ENCODE measurements at regions not wholly inside any gene's neighbourhood (a gene's known extent, or its start where the extent isn't known, plus 50 kb on each side); places are given as distances from the start of the nearest gene placed in this dataset.

DNA sequence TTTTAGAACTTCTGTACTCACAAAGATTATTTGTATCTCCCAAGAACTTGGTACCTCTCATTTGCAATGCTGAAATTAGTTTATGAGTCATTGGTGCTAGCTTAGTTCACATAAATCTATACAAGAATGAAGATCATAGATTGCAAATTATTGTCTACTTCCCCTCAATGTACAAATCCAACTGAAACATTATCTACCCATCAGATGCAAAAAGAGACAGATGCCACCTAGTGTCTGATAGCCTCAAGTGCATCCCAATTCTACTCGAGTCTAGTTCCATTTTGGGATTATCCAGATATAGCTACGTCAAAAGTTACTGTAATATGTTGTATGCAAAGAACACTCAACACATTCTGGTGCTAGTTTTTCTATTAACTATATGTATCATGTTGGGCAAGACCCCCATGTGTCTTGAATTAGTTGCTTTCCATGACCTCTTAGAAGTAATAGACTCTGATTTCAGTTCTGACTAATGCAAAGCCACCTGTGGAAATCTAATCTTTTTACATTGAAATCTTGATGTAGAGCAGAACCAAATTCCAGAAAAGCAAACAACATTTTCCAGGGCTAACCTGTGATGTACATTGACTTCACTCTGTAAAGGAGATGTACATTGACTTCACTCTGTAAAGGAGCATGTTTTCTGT lies 210.0 kb downstream of the RBM43 start:
- no peak overlapping the region for H3K27ac Mint-ChIP-seq
- intact Hi-C loops (cut with micrococcal nuclease): loop anchor here (1.0 kb wide), 1 partner anchor 1454 kb away; no protein-coding TSS in a partner anchor
- no peaks in the 10 kb centered on the region for H3K36me3 Mint-ChIP-seq (ENCODE audit: low read depth)
- H3K4me1 Mint-ChIP-seq (ENCODE audit: low read depth): peaks cover 1% of the 10 kb centered on the region
- no peaks in the 10 kb centered on the region for H3K9me3 Mint-ChIP-seq
- H3K4me3 Mint-ChIP-seq: no peak overlapping the region
- peaks cover 2% of the 10 kb centered on the region for H3K27me3 Mint-ChIP-seq

DNA sequence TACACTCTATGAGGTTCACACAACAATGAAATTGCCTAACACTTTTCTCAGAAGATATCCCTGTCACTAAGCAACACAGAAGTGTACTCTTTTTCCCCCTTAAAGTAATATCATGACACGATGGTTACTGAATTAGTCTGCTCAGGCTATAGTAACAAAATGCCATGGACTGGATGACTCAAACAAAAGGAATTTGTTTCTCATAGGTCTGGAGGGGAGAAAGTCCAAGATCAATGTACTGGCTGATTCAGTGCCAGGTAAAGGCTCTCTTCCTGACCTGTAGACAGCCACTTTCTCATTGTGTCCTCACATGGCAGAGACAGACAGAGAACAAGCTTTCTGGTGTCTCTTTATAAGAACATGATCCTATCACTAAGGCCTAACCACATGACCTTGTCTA lies 211.9 kb downstream of the RBM43 start:
- Mint-ChIP-seq H3K27ac (no peak overlapping the region), H3K4me1 (ENCODE audit: low read depth) (no peaks in the 10 kb centered on the region), H3K27me3 (peaks cover 2% of the 10 kb centered on the region), H3K36me3 (ENCODE audit: low read depth) (no peaks in the 10 kb centered on the region), H3K9me3 (no peaks in the 10 kb centered on the region), H3K4me3 (no peak overlapping the region)
- intact Hi-C loops (cut with micrococcal nuclease): no loop called here

DNA sequence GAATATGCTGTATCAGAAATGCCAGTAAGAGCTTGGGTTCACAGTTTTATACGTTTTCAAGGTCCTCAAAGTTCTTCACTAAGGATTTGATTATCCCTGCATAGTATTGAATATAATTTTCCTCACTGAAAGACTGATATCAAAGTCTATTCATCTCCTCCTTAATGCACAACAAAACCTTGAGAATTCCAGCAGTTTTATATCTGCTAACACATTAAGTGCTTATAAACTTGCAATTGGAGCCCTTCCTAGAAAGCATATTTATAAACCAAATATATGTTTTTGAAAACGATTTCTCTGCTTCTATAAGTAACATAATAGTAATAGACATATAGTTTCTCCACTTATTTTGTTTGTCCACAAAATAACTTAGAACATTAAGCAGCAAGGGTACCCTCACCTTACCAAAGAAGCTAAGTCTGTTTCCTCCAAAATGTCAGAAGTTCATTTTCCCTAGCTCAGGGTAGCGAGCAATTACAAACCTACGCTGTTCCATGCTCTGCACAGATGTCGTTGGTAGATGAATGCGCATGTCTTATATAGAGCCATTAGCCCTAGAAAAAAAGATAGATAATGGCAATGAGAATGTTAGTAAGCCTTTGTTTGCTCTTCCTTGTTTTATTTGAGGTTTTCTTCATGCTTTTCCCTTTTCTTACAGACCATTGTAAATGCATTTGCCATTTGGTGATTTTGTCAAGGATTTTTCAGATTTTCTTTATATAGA lies 213.2 kb downstream of the RBM43 start:
- Mint-ChIP-seq H3K27ac (no peak overlapping the region), H3K36me3 (ENCODE audit: low read depth) (no peaks in the 10 kb centered on the region), H3K4me3 (no peak overlapping the region), H3K27me3 (peaks cover 2% of the 10 kb centered on the region), H3K4me1 (ENCODE audit: low read depth) (no peaks in the 10 kb centered on the region), H3K9me3 (no peaks in the 10 kb centered on the region)
- intact Hi-C loops (cut with micrococcal nuclease): no loop called here

DNA sequence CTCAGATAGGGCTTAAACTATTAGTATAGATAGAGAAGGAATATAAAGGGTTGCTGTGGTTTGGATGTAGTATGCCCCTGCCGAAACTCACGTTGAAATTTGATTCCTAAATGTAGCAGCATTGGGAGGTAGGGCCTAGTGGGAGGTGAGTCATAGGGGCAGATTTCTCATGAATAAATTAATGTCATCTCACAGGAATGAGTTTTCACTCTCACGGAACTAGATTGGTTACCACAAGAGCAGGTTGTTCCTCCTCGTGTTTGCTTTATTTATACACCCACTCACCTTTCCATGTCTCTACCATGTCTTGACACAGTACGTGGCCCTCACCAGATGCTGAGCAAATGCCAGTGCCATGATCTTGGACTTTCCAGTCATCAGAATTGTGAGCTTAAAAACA lies 218.2 kb downstream of the RBM43 start:
- Mint-ChIP-seq H3K27me3 (no peaks in the 10 kb centered on the region), H3K27ac (no peak overlapping the region), H3K4me1 (ENCODE audit: low read depth) (no peaks in the 10 kb centered on the region), H3K4me3 (no peak overlapping the region), H3K36me3 (ENCODE audit: low read depth) (no peaks in the 10 kb centered on the region), H3K9me3 (no peaks in the 10 kb centered on the region)
- intact Hi-C loops (cut with micrococcal nuclease): no loop called here

DNA sequence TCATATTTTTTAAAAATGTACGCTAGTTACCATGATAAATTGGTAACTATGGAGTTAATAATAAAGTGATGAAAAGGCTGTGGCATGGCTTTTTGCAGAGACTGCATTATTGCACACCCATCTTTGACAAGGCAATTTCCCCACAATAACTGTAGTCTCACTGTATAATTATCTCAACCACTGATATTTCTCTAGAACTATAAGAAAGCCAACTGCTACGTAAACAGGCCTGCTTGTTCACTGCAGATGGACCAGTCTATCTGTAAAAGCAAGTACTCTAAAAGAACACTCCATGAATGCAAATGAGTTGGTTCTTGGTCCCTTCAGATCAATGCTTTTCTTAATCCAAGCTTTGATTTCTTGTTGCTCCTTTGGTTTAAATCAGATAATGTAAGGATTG lies 218.7 kb downstream of the RBM43 start:
- Mint-ChIP-seq H3K9me3 (no peaks in the 10 kb centered on the region), H3K27me3 (no peaks in the 10 kb centered on the region), H3K36me3 (ENCODE audit: low read depth) (no peaks in the 10 kb centered on the region), H3K4me1 (ENCODE audit: low read depth) (no peaks in the 10 kb centered on the region), H3K4me3 (no peak overlapping the region), H3K27ac (no peak overlapping the region)
- intact Hi-C loops (cut with micrococcal nuclease): no loop called here

DNA sequence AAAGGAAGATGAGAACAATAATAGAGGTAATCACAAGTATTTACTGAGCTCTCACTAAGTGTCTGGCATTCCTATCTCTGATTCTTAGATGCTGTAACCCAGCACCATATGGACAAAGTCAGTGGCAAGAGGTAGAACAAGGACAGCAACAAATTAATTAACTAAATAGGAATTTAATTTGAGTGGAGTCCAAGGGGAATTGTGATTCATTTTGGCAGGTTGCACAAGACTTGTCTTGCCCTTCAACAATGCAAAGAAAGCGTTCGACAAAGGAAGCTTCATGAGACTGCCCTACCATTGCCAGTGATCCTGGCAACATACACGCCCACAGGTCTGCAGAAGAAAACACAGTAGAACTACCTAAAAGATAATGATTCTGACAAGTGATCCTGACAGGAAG lies 221.6 kb downstream of the RBM43 start:
- H3K4me3 Mint-ChIP-seq: no peak overlapping the region
- no peaks in the 10 kb centered on the region for H3K36me3 Mint-ChIP-seq (ENCODE audit: low read depth)
- no peaks in the 10 kb centered on the region for H3K27me3 Mint-ChIP-seq
- no peaks in the 10 kb centered on the region for H3K4me1 Mint-ChIP-seq (ENCODE audit: low read depth)
- no peak overlapping the region for H3K27ac Mint-ChIP-seq
- intact Hi-C loops (cut with micrococcal nuclease): no loop called here
- H3K9me3 Mint-ChIP-seq: no peaks in the 10 kb centered on the region

DNA sequence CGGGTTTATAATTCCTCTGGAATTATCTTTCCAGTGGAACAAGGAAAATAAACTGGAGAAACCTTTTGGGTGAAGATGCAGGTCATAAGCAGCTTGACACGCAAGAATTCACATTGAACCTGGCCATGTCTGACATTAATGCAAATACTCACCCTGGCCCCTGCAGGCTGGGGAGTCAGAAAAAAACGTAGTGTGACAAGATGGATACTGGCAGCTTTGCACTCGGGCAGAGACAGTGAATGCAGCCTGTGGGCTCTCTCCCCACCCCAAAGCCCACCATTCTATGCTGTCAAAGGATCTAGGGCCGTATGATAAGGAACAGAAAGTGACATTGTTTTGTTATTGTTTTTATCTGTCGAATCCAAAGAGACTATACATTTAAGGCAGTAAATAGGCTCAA lies 223.1 kb downstream of the RBM43 start:
- no peaks in the 10 kb centered on the region for H3K9me3 Mint-ChIP-seq
- intact Hi-C loops (cut with micrococcal nuclease): no loop called here
- H3K27me3 Mint-ChIP-seq: peaks cover 2% of the 10 kb centered on the region
- H3K36me3 Mint-ChIP-seq (ENCODE audit: low read depth): no peaks in the 10 kb centered on the region
- H3K4me3 Mint-ChIP-seq: no peak overlapping the region
- H3K27ac Mint-ChIP-seq: no peak overlapping the region
- no peaks in the 10 kb centered on the region for H3K4me1 Mint-ChIP-seq (ENCODE audit: low read depth)

DNA sequence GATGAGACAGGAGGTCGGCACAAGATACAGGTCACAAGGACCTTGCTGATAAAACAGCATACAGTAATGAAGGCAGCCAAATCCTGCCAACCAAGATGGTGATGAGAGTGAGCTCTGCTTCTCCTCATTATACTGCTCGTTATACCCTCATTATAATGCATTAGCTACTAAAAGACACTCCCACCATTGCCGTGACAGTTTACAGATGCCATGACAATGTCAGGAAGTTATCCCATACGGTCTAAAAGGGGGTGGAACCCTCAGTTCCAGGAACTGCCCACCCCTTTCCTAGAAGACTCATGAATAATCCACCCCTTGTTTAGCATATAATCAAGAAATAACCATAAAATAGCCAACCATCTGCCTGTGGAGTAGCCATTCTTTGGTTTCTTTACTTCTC lies 224.2 kb downstream of the RBM43 start:
- Mint-ChIP-seq H3K4me1 (ENCODE audit: low read depth) (no peaks in the 10 kb centered on the region), H3K27me3 (peaks cover 2% of the 10 kb centered on the region)
- intact Hi-C loops (cut with micrococcal nuclease): no loop called here

DNA sequence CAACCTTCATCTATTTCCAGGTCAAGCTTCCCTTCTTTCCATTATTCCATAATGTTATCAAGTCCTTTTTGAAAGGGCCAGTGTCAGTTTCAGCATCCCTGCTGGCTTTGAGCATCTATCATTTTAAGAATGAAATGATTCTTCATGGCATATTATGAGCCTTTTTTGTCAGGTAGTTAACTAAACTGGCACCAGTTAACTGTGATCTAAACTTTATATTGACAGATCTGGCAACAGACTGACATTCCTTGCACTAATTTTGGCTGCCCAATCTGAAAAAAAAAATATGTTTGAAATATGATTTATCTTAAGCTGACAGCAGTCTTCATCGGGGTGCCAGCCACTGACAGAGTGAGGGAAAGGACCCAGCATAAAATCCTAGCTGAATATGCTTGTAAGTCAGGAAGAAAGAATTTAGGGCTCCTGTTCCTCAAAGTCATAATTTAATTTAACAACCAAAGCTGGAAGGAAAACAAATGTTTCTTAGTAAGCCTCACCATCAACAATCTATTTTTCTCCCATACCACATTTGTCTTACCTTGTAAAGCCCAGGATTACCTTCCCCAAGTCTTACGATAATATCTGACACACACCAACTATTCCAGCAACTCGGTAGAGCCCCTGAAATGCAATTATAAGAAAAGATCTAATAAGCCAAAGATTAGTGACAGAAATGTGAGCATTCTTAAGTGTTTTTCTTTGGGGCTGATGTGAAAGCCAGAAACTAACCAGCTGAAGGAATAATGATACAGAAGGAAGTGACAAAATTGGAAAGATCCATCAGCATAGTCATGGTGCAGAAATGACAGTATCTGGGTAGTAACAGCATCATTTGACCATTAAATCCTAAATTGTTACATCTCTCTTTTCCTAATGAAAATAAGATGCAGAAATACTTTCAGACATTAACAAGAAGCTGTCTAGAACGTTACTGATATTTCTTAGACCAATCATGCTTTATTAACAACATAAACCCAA lies 228.1 kb downstream of the RBM43 start:
- intact Hi-C loops (cut with micrococcal nuclease): no loop called here
- Mint-ChIP-seq H3K9me3 (no peaks in the 10 kb centered on the region), H3K36me3 (ENCODE audit: low read depth) (no peaks in the 10 kb centered on the region), H3K4me3 (no peak overlapping the region), H3K27ac (no peak overlapping the region), H3K27me3 (peaks cover 2% of the 10 kb centered on the region), H3K4me1 (ENCODE audit: low read depth) (no peaks in the 10 kb centered on the region)

More for the DNA sequence above, 224.2 kb downstream of the RBM43 start:
- Mint-ChIP-seq H3K27ac (no peak overlapping the region), H3K36me3 (ENCODE audit: low read depth) (no peaks in the 10 kb centered on the region), H3K4me3 (no peak overlapping the region), H3K9me3 (no peaks in the 10 kb centered on the region)

DNA sequence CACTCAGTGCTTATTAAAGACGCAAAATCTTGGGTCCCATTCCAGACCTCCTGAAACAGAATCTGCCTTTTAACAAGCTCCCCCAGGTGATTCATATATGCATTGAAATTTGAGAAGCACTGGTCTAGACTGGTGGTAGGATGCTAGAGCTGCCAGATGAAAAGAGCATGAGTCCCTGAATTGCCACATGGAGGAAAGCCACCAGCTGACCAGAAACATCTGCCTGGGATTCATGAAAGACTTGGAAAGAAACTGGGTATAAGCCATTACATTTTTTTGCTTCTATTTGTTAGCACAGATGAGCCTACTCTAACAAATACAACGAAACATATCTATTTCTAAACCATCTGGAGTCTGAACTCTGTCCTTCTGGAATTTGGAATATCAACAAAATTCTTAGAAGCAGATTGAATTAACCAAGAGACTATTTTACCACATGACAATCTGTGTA lies 228.9 kb downstream of the RBM43 start:
- H3K4me1 Mint-ChIP-seq (ENCODE audit: low read depth): no peaks in the 10 kb centered on the region
- intact Hi-C loops (cut with micrococcal nuclease): no loop called here
- H3K27ac Mint-ChIP-seq: no peak overlapping the region
- H3K27me3 Mint-ChIP-seq: peaks cover 2% of the 10 kb centered on the region
- no peak overlapping the region for H3K4me3 Mint-ChIP-seq
- H3K36me3 Mint-ChIP-seq (ENCODE audit: low read depth): no peaks in the 10 kb centered on the region
- H3K9me3 Mint-ChIP-seq: no peaks in the 10 kb centered on the region

DNA sequence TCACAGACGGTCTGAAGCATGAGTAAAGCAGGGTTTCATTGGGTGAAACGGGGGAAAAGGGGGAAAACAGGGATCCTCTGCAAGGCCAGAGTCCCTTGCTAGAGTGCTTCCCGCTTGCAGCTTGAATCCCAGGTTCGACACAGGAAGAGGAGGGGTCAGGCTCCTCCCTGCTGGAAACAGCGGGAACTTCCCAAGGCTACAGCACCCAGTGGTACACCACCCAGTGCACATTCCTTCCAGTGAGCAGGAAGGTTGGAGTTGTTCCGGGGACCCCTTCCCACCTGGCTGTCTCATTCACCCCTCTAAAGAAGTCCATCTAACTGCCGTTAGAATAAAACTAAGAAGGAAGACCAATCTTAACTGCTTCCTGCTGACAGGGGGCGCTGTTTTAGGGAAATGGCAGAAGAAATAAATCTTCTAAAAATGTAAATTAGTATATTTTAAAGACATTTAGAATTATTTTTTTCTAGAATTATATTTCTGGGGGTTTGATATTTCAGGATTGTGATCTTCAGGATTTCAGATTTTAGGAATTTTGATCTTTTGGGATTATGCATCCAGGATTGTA lies 230.9 kb downstream of the RBM43 start:
- H3K27me3 Mint-ChIP-seq: peaks cover 2% of the 10 kb centered on the region
- no peaks in the 10 kb centered on the region for H3K4me1 Mint-ChIP-seq (ENCODE audit: low read depth)
- no peak overlapping the region for H3K4me3 Mint-ChIP-seq
- H3K36me3 Mint-ChIP-seq (ENCODE audit: low read depth): no peaks in the 10 kb centered on the region
- intact Hi-C loops (cut with micrococcal nuclease): no loop called here
- H3K27ac Mint-ChIP-seq: no peak overlapping the region
- no peaks in the 10 kb centered on the region for H3K9me3 Mint-ChIP-seq

DNA sequence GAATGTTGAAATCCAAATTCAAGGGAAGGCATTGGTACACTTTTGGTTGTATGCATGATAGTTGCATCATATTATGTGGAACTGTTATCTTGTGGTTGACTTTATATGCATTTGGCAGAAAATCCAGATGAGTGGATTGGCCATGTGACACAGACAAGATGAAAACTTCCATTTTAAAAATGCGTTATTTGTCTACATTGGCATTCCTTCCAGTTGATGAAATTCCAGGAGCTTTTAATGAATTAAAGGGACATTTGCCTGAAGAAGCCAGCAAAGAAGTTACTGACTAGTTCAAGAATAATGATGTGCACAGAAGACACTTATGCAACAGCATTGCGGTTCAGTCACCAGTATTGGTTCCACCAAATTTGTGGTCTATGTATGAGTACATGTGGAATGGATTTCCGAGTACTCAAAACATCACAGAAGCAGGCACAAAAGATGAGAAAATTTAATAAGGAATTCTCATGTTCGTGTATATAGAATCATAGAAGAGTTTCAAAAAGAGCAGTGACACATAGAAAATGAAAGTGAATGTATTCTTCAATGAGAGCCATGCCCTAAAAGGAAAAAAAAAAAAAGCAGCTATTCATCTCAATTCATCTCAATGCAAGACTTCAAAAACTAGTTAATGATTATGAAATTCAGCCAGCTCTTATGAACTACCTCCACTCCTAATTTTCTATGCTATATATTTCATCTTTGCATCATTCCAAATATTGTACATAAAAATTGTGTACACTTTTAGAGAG lies 232.1 kb downstream of the RBM43 start:
- H3K36me3 Mint-ChIP-seq (ENCODE audit: low read depth): no peaks in the 10 kb centered on the region
- H3K4me3 Mint-ChIP-seq: no peak overlapping the region
- no peaks in the 10 kb centered on the region for H3K27me3 Mint-ChIP-seq
- H3K4me1 Mint-ChIP-seq (ENCODE audit: low read depth): no peaks in the 10 kb centered on the region
- intact Hi-C loops (cut with micrococcal nuclease): no loop called here
- no peak overlapping the region for H3K27ac Mint-ChIP-seq
- no peaks in the 10 kb centered on the region for H3K9me3 Mint-ChIP-seq

DNA sequence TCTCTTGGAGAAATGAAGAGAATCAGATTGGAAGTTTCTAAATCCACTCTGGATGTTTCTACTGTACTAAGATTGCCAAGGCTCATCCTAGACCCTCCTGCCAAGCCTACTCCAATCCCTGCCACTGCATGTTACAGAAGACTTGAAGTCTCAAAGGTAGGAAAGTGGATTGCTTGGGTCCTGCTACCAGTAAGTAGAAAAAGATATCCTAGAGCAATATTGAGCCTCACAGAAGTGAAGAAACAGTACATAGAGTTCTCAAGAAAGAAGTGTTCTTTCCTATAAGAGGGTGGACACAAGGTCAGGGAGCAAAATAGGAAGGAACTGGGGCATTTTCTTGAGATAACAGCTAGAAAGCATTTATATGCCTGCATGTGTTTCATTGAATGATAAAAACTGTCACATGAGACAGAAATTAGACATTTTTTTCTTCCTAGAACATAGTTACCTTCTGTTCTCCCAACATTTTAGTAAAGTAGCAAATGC lies 232.9 kb downstream of the RBM43 start:
- no peaks in the 10 kb centered on the region for H3K9me3 Mint-ChIP-seq
- no peaks in the 10 kb centered on the region for H3K4me1 Mint-ChIP-seq (ENCODE audit: low read depth)
- no peaks in the 10 kb centered on the region for H3K27me3 Mint-ChIP-seq
- no peaks in the 10 kb centered on the region for H3K36me3 Mint-ChIP-seq (ENCODE audit: low read depth)
- H3K4me3 Mint-ChIP-seq: no peak overlapping the region
- H3K27ac Mint-ChIP-seq: no peak overlapping the region
- intact Hi-C loops (cut with micrococcal nuclease): no loop called here
